GM12892 (cell line): ENCODE measurements at regions not wholly inside any gene's neighbourhood (a gene's known extent, or its start where the extent isn't known, plus 50 kb on each side); places are given as distances from the start of the nearest gene placed in this dataset.

Experiments
- POLR2A ChIP-seq: IDR thresholded peaks from 2 replicates; pipeline ENCODE4 v1.6.1; 2011; ENCODE audit warnings: low read depth, low read length, control low read depth
- POLR2AphosphoS5 ChIP-seq: IDR thresholded peaks from 2 replicates; pipeline ENCODE4 v1.6.1; 2011; ENCODE audit warnings: low read depth, low read length, control low read depth
- TAF1 ChIP-seq: IDR thresholded peaks from 2 replicates; pipeline ENCODE4 v1.6.1; 2011; ENCODE audit warnings: low read depth, mild to moderate bottlenecking, control low read depth, low read length, borderline replicate concordance

DNA sequence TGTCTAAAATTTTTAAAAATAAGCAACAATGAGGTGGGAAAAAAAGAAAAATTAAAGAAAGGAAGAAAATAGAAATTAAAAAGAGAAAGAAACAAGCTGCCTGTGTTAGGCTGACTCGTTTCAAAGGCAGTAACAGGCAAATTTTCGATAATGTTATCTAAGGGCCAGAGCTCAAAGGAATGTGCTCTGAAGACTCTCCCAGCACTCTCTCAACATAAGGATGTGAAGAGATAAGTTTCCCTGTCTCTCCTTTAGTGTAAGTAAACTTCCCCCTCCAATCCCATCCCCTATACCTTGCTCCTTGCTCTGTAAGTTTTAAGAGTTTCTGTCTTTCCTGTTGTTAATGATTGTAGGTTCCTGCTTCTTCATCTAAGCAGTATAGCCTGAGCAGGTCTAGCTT is 172.8 kb downstream of the TEX13C start:
- TF ChIP-seq POLR2AphosphoS5 = no peak
- TF ChIP-seq TAF1 = no peak
- no peak for TF ChIP-seq POLR2A
